ENCODE measurements at regions not wholly inside any gene's neighbourhood (a gene's known extent, or its start where the extent isn't known, plus 50 kb on each side); places are given as distances from the start of the nearest gene placed in this dataset.

GRCh38 chr16:85473323-85473722, 139.8 kb upstream of the GSE1 start:
- DNase-seq (ENCODE audit: low read depth in 3 of 3): no peak

GRCh38 chr16:85473909-85474620, 139.1 kb upstream of the GSE1 start:
- no peak for DNase-seq (ENCODE audit: low read depth in 3 of 3)

GRCh38 chr16:85474621-85475217, 138.4 kb upstream of the GSE1 start:
- no peak for DNase-seq (ENCODE audit: low read depth in 3 of 3)

GRCh38 chr16:85475233-85475632, 137.9 kb upstream of the GSE1 start:
- DNase-seq (ENCODE audit: low read depth in 3 of 3): no peak

GRCh38 chr16:85475691-85476300, 137.3 kb upstream of the GSE1 start:
- DNase-seq (ENCODE audit: low read depth in 3 of 3): no peak

- no peak for DNase-seq (ENCODE audit: low read depth in 3 of 3)
Observed at GRCh38 chr16:85476389-85476788, 136.7 kb upstream of the GSE1 start.

- DNase-seq (ENCODE audit: low read depth in 3 of 3): no peak
Observed at GRCh38 chr16:85477801-85478363, 135.2 kb upstream of the GSE1 start.

GRCh38 chr16:85479972-85480726, 133.0 kb upstream of the GSE1 start:
- no peak for DNase-seq (ENCODE audit: low read depth in 3 of 3)

GRCh38 chr16:85480727-85481101, 132.4 kb upstream of the GSE1 start:
- no peak for DNase-seq (ENCODE audit: low read depth in 3 of 3)

GRCh38 chr16:85481206-85481605, 131.9 kb upstream of the GSE1 start:
- DNase-seq (ENCODE audit: low read depth in 3 of 3): no peak

GRCh38 chr16:85481738-85482137, 131.4 kb upstream of the GSE1 start:
- no peak for DNase-seq (ENCODE audit: low read depth in 3 of 3)

- no peak for DNase-seq (ENCODE audit: low read depth in 3 of 3)
Observed at GRCh38 chr16:85483424-85483823, 129.7 kb upstream of the GSE1 start.

GRCh38 chr16:85484347-85485300, 128.5 kb upstream of the GSE1 start:
- no peak for DNase-seq (ENCODE audit: low read depth in 3 of 3)

- no peak for DNase-seq (ENCODE audit: low read depth in 3 of 3)
Observed at GRCh38 chr16:85485379-85485778, 127.7 kb upstream of the GSE1 start.

GRCh38 chr16:85486256-85486915, 126.7 kb upstream of the GSE1 start:
- DNase-seq (ENCODE audit: low read depth in 3 of 3): no peak

- no peak for DNase-seq (ENCODE audit: low read depth in 3 of 3)
Observed at GRCh38 chr16:85488414-85488813, 124.7 kb upstream of the GSE1 start.

GRCh38 chr16:85490407-85491057, 122.6 kb upstream of the GSE1 start:
- DNase-seq (ENCODE audit: low read depth in 3 of 3): no peak

- peak in 2 of 3 experiments; percentile 4 to 11 for DNase-seq (ENCODE audit: low read depth in 3 of 3)
Observed at GRCh38 chr16:85491058-85491771, 121.9 kb upstream of the GSE1 start.

GRCh38 chr16:85491798-85492294, 121.3 kb upstream of the GSE1 start:
- no peak for DNase-seq (ENCODE audit: low read depth in 3 of 3)

Measured in stimulated activated CD4-positive, alpha-beta T cell treated with anti-CD3 and anti-CD28 coated beads, TNF-alpha, amount 100 ng/mL, for 4 hours (primary cell).